Rectal smooth muscle tissue (tissue), 1 donor: ENCODE measurements at regions not wholly inside any gene's neighbourhood (a gene's known extent, or its start where the extent isn't known, plus 50 kb on each side); places are given as distances from the start of the nearest gene placed in this dataset.
"Not testable (repeated sequence)": the region's sequence is repeated elsewhere in the genome, so short reads cannot be mapped to it uniquely, and the experiment has no call there.

Source experiments
- H3K27ac ChIP-seq: one replicate; pipeline ENCODE4 v1.7.0; 2013; ENCODE audit warnings: low read depth, low read length, inconsistent platforms
- H3K27me3 ChIP-seq: one replicate; pipeline ENCODE4 v1.7.0; 2013; ENCODE audit warnings: low read length; ENCODE audit not compliant: control insufficient read depth, insufficient read depth
- H3K36me3 ChIP-seq: one replicate; pipeline ENCODE4 v1.7.0; 2013; ENCODE audit warnings: low read length; ENCODE audit not compliant: control insufficient read depth, insufficient read depth
- H3K4me1 ChIP-seq: one replicate; pipeline ENCODE4 v1.7.0; 2013; ENCODE audit warnings: low read length; ENCODE audit not compliant: control insufficient read depth, insufficient read depth
- H3K4me3 ChIP-seq: one replicate; pipeline ENCODE4 v1.7.0; 2013; ENCODE audit warnings: low read length
- H3K9ac ChIP-seq: one replicate; pipeline ENCODE4 v1.7.0; 2013; ENCODE audit warnings: low read length

- Histone ChIP-seq H3K9ac (no peak overlapping the region), H3K4me3 (no peak overlapping the region), H3K27me3 (no peaks in the 10 kb centered on the region), H3K36me3 (no peaks in the 10 kb centered on the region), H3K27ac (no peak overlapping the region), H3K4me1 (peaks cover 5% of the 10 kb centered on the region)
Measured at GRCh38 chr4:3374667-3375066, 67.1 kb upstream of the HGFAC start.

- H3K36me3 ChIP-seq, result no peaks in the 10 kb centered on the region
- H3K9ac ChIP-seq, result no peak overlapping the region
- no peaks in the 10 kb centered on the region for H3K4me1 ChIP-seq
- H3K27me3 ChIP-seq, result no peaks in the 10 kb centered on the region
- no peak overlapping the region for H3K27ac ChIP-seq
- no peak overlapping the region for H3K4me3 ChIP-seq
Measured at GRCh38 chr4:3375688-3376087, 66.1 kb upstream of the HGFAC start.

GRCh38 chr4:3376266-3376665 lies 65.5 kb upstream of the HGFAC start:
- H3K36me3 ChIP-seq, result no peaks in the 10 kb centered on the region
- no peak overlapping the region for H3K9ac ChIP-seq
- H3K4me1 ChIP-seq, result no peaks in the 10 kb centered on the region
- H3K27ac ChIP-seq, result no peak overlapping the region
- no peaks in the 10 kb centered on the region for H3K27me3 ChIP-seq
- no peak overlapping the region for H3K4me3 ChIP-seq

GRCh38 chr4:3377557-3377956 lies 64.2 kb upstream of the HGFAC start:
- Histone ChIP-seq H3K4me1 (no peaks in the 10 kb centered on the region), H3K9ac (no peak overlapping the region), H3K27me3 (no peaks in the 10 kb centered on the region), H3K4me3 (no peak overlapping the region), H3K36me3 (no peaks in the 10 kb centered on the region), H3K27ac (no peak overlapping the region)

GRCh38 chr4:3380336-3380735 lies 61.4 kb upstream of the HGFAC start:
- H3K36me3 ChIP-seq, H3K4me1 ChIP-seq, H3K9ac ChIP-seq, H3K4me3 ChIP-seq, H3K27me3 ChIP-seq, H3K27ac ChIP-seq: not testable (repeated sequence)

GRCh38 chr4:3381208-3381607 lies 60.6 kb upstream of the HGFAC start:
- not testable (repeated sequence) for H3K27me3 ChIP-seq, H3K36me3 ChIP-seq, H3K27ac ChIP-seq, H3K4me1 ChIP-seq, H3K4me3 ChIP-seq, H3K9ac ChIP-seq

- H3K27ac ChIP-seq, result no peak overlapping the region
- H3K4me1 ChIP-seq, result no peaks in the 10 kb centered on the region
- no peak overlapping the region for H3K9ac ChIP-seq
- no peak overlapping the region for H3K4me3 ChIP-seq
- no peaks in the 10 kb centered on the region for H3K36me3 ChIP-seq
- H3K27me3 ChIP-seq, result no peaks in the 10 kb centered on the region
Measured at GRCh38 chr4:3382251-3382650, 59.5 kb upstream of the HGFAC start.

GRCh38 chr4:3384391-3384770 lies 57.4 kb upstream of the HGFAC start:
- Histone ChIP-seq H3K27me3 (no peaks in the 10 kb centered on the region), H3K4me3 (peak overlapping the region; percentile 24), H3K27ac (no peak overlapping the region), H3K36me3 (no peaks in the 10 kb centered on the region), H3K9ac (no peak overlapping the region), H3K4me1 (peaks cover 3% of the 10 kb centered on the region)

- Histone ChIP-seq H3K9ac (no peak overlapping the region), H3K27me3 (no peaks in the 10 kb centered on the region), H3K4me3 (peak overlapping the region; percentile 24), H3K36me3 (no peaks in the 10 kb centered on the region), H3K4me1 (peaks cover 3% of the 10 kb centered on the region), H3K27ac (peak overlapping the region; percentile 17)
Measured at GRCh38 chr4:3384771-3385710, 56.7 kb upstream of the HGFAC start.

GRCh38 chr4:3385711-3386420 lies 55.9 kb upstream of the HGFAC start:
- Histone ChIP-seq H3K9ac (no peak overlapping the region), H3K4me3 (no peak overlapping the region), H3K27ac (peak overlapping the region; percentile 17), H3K4me1 (peaks cover 3% of the 10 kb centered on the region), H3K27me3 (no peaks in the 10 kb centered on the region), H3K36me3 (no peaks in the 10 kb centered on the region)

- no peaks in the 10 kb centered on the region for H3K36me3 ChIP-seq
- no peak overlapping the region for H3K27ac ChIP-seq
- no peaks in the 10 kb centered on the region for H3K27me3 ChIP-seq
- H3K9ac ChIP-seq, result no peak overlapping the region
- H3K4me3 ChIP-seq, result no peak overlapping the region
- peaks cover 3% of the 10 kb centered on the region for H3K4me1 ChIP-seq
Measured at GRCh38 chr4:3386526-3386925, 55.2 kb upstream of the HGFAC start.

GRCh38 chr4:3387154-3387942 lies 54.4 kb upstream of the HGFAC start:
- H3K9ac ChIP-seq, result no peak overlapping the region
- H3K4me3 ChIP-seq, result peak overlapping the region; percentile 45
- H3K4me1 ChIP-seq, result peaks cover 3% of the 10 kb centered on the region
- no peak overlapping the region for H3K27ac ChIP-seq
- H3K36me3 ChIP-seq, result no peaks in the 10 kb centered on the region
- H3K27me3 ChIP-seq, result no peaks in the 10 kb centered on the region
